ENCODE measurements at regions not wholly inside any gene's neighbourhood (a gene's known extent, or its start where the extent isn't known, plus 50 kb on each side); places are given as distances from the start of the nearest gene placed in this dataset.

DNA sequence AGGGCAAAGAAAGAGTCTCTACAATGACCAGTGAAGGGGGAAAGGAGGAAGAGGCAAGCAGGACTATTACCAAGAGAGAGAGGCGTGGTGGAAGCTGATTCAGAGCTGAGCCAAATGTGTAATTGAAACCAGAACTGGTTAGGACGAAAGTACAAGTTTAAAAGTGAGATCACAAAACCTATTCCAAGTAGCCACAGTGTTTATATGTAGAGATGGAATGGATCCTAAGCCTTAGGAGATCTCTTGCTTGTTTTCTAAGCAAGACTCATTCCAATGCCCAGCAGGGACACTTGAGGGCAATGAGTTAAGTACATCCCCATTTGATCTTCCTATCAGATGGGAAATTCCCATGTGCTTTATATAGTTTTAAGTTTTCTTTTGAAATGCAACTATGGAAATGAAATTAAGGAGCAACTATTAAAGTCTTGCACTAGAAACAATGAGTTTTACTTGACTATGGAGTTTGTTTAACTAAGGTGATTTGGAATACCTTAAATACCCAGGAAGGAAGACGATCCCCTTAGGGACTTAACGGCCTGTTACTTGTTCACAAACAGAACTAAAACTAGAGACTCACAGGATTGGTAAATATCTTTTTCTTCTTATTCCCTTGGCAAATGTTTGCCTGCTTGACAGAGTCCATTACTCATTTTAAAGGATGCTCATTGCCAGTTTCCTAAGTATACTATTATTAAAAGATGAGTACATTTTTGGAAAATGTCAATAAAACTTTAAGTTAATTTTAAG, 51.1 kb upstream of the SNX2 start:
- no peak for DNase-seq
